OCI-LY3 (cell line): ENCODE measurements at regions not wholly inside any gene's neighbourhood (a gene's known extent, or its start where the extent isn't known, plus 50 kb on each side); places are given as distances from the start of the nearest gene placed in this dataset.

Source experiments
- CTCF ChIP-seq: fragments of 200-600, 300-600 bp; sonication (generic); IDR thresholded peaks from 2 replicates; pipeline ENCODE4 v1.5.1; 2014; ENCODE audit warnings: antibody characterized with exemption, low read length, low read depth
- EZH2phosphoT487 ChIP-seq: fragments of 200-600 bp; shearing (Covaris generic); IDR thresholded peaks from 2 replicates; pipeline ENCODE4 v1.6.1; 2018; ENCODE audit warnings: antibody characterized with exemption, mixed run types, low read depth

- TF ChIP-seq CTCF (no peak), EZH2phosphoT487 (no peak)
These were observed 143.8 kb downstream of the AXIN2 start for GRCh38 chr17:65417406-65418221.
